ACC112 (cell line): ENCODE measurements at regions not wholly inside any gene's neighbourhood (a gene's known extent, or its start where the extent isn't known, plus 50 kb on each side); places are given as distances from the start of the nearest gene placed in this dataset.
"Not testable (repeated sequence)": the region's sequence is repeated elsewhere in the genome, so short reads cannot be mapped to it uniquely, and the experiment has no call there.

Experiments used
- H2AFZ ChIP-seq: fragments of 200-600 bp; sonication (generic); one replicate; pipeline ENCODE4 v1.6.0; 2017; ENCODE audit warnings: antibody characterized with exemption, low read length; ENCODE audit not compliant: unreplicated experiment
- H3K27ac ChIP-seq: fragments of 200-600 bp; sonication (generic); 2 replicates; pipeline ENCODE4 v1.5.1; 2014; ENCODE audit warnings: low read depth, mild to moderate bottlenecking, antibody characterized with exemption, low read length, moderate library complexity
- H3K27me3 ChIP-seq: fragments of 200-600 bp; sonication (generic); 2 replicates; pipeline ENCODE4 v1.6.1; 2014; ENCODE audit warnings: mild to moderate bottlenecking, antibody characterized with exemption, low read length, moderate library complexity, mixed read lengths; ENCODE audit not compliant: insufficient read depth
- H3K36me3 ChIP-seq: fragments of 200-600 bp; sonication (generic); 2 replicates; pipeline ENCODE4 v1.6.1; 2016; ENCODE audit warnings: mild to moderate bottlenecking, antibody characterized with exemption, low read length, moderate library complexity, mixed read lengths; ENCODE audit not compliant: insufficient read depth
- H3K4me1 ChIP-seq: fragments of 200-600 bp; sonication (generic); one replicate; pipeline ENCODE4 v1.6.1; 2016; ENCODE audit warnings: low read length, mixed read lengths; ENCODE audit not compliant: insufficient read depth, unreplicated experiment, control insufficient read depth
- H3K4me3 ChIP-seq: fragments of 200-600 bp; sonication (generic); 2 replicates; pipeline ENCODE4 v1.5.1; 2014; ENCODE audit warnings: mild to moderate bottlenecking, low read depth, low read length
- H3K79me2 ChIP-seq: fragments of 200-600 bp; sonication (generic); one replicate; pipeline ENCODE4 v1.6.0; 2016; ENCODE audit warnings: low read length; ENCODE audit not compliant: control insufficient read depth, unreplicated experiment, insufficient read depth

DNA sequence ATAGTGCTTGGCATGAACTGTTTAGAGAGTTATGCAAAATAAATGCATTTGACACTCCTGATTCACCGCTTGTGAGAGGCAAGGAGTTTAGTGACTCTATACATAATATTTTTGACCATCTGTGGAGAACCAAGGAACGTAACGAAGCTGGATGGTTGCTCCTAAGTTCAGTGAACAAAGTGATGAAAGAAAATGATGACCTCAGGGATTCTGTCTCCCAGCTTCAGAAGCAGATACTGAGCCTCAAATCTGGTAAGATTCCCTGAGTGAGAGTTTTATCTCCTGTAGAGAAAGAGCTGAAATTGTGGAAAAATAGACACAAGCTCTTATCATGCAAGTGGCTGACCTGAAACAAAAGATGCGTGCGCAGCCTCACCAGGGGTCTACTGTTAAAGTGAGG, 273.6 kb upstream of the ZNF385D start:
- not testable (repeated sequence) for H2AFZ ChIP-seq, H3K4me1 ChIP-seq, H3K4me3 ChIP-seq, H3K27me3 ChIP-seq, H3K27ac ChIP-seq, H3K79me2 ChIP-seq, H3K36me3 ChIP-seq

DNA sequence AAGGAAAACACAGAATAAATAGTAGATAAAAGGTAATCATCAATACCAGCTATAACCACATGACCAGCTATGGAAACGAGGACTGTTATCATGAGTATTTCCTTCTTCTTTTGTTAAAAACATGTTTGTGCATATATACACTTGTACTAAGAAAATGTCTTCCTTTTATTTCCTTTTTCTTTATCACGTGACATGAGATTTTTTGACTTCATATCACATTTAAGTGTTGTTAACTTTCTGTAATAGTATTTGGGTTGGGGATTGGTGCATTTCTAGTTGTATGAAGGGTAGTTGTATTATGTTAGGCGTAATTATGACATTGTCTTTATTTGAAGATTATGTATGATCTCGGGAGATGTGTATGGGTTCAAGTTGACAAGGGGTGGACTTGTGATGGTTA, 278.5 kb upstream of the ZNF385D start:
- no peaks in the 10 kb centered on the region for H3K36me3 ChIP-seq
- H3K4me3 ChIP-seq = no peak overlapping the region
- no peaks in the 10 kb centered on the region for H3K27me3 ChIP-seq
- H3K4me1 ChIP-seq = no peaks in the 10 kb centered on the region
- no peaks in the 10 kb centered on the region for H3K79me2 ChIP-seq
- H2AFZ ChIP-seq = no peak overlapping the region
- H3K27ac ChIP-seq = no peak overlapping the region

DNA sequence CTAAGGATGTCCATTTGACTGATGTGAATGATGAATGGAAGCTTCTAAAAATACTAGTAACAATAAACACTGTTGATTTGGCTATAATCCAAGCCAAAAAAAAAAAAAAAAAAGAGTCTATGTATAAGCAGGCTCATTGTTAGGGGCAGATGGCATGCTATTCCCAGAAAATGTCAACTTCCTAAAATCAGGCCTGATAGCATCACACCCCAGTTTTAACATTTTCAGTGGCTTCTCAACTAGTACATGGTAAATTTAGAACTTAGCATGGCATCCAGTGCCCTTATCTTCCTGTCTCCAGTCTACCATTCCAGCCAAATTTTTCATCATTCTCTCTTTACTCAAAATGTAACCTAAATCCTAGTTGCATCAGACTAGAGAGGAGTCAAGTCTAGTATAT, 288.2 kb upstream of the ZNF385D start:
- no peak overlapping the region for H3K4me3 ChIP-seq
- H3K79me2 ChIP-seq = no peaks in the 10 kb centered on the region
- no peak overlapping the region for H2AFZ ChIP-seq
- no peaks in the 10 kb centered on the region for H3K27me3 ChIP-seq
- no peaks in the 10 kb centered on the region for H3K36me3 ChIP-seq
- no peak overlapping the region for H3K27ac ChIP-seq
- H3K4me1 ChIP-seq = no peaks in the 10 kb centered on the region

- H3K79me2 ChIP-seq = no peaks in the 10 kb centered on the region
- no peaks in the 10 kb centered on the region for H3K36me3 ChIP-seq
- H3K27ac ChIP-seq = no peak overlapping the region
- H3K4me1 ChIP-seq = no peaks in the 10 kb centered on the region
- H2AFZ ChIP-seq = no peak overlapping the region
- no peaks in the 10 kb centered on the region for H3K27me3 ChIP-seq
- H3K4me3 ChIP-seq = no peak overlapping the region
Observed at GRCh38 chr3:22040150-22040549, 289.1 kb upstream of the ZNF385D start.

DNA sequence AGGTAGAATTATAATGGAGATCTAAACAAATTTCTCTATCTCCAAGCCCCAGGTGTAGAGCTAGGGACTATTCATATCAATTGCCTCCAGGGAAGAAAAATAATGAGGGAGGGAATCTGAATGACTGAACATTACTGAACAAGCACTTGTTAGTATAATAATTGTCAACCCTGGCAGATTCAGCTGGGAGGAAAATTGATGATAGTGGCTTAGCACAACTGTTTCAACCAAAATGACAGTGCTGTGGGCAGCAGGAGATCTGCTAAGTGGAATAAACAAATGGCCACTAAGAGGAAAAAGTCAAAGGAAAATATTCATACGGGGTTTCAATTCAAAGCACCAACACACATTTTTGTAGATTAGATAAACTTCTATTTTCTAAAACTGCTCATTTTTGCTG, 294.9 kb upstream of the ZNF385D start:
- Histone ChIP-seq H3K36me3 (no peaks in the 10 kb centered on the region), H3K4me1 (no peaks in the 10 kb centered on the region), H2AFZ (no peak overlapping the region), H3K79me2 (no peaks in the 10 kb centered on the region), H3K4me3 (no peak overlapping the region), H3K27ac (no peak overlapping the region), H3K27me3 (no peaks in the 10 kb centered on the region)

DNA sequence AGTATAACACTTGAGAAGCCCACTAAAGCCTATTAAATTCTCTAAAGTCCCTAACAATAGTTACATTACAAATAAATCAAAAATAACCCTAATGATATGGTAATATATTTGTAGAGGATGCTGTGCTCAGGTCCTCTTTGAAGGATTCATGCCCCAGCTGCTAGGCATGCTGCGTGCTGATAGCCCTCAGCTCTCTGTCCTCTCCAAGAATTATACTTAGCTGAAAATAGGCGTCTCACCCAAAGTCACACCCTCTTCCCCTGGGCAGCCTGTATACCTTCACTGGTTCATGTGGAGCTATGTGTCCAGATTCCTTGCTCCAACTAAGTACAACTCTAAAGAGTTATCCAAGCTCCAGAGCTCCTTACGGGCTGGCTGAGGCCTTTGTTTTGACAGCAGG, 312.5 kb upstream of the ZNF385D start:
- Histone ChIP-seq H3K27ac (no peak overlapping the region), H3K4me3 (no peak overlapping the region), H2AFZ (no peak overlapping the region), H3K27me3 (no peaks in the 10 kb centered on the region; the same call in 1 of the 2 replicates), H3K79me2 (no peaks in the 10 kb centered on the region), H3K36me3 (no peaks in the 10 kb centered on the region), H3K4me1 (no peaks in the 10 kb centered on the region)

GRCh38 chr3:22068619-22069018, 317.6 kb upstream of the ZNF385D start:
- no peaks in the 10 kb centered on the region for H3K36me3 ChIP-seq
- H3K27me3 ChIP-seq = no peaks in the 10 kb centered on the region; the same call in 1 of the 2 replicates
- no peaks in the 10 kb centered on the region for H3K79me2 ChIP-seq
- no peak overlapping the region for H3K27ac ChIP-seq
- H2AFZ ChIP-seq = no peak overlapping the region
- H3K4me1 ChIP-seq = no peaks in the 10 kb centered on the region
- no peak overlapping the region for H3K4me3 ChIP-seq

DNA sequence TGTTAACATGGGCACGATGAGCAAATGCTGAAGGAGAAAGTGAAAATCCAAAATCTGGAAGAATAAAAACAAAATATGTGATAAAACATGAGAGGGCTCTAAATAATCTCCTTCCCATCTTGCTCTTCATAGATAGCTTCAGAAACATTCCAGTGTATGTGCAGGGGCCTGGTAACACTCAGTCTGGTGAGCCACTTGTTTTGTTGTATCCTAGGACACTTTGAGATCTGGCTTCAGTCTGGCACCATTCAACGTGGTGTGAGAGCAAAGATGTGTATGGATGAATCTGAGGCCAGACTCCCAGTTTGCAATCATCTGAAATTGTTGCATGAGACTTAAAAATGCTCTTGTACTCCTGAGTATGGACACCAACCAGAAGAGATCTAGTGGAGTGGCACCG, 337.2 kb upstream of the ZNF385D start:
- H3K79me2 ChIP-seq = no peaks in the 10 kb centered on the region
- no peaks in the 10 kb centered on the region for H3K36me3 ChIP-seq
- H3K27ac ChIP-seq = no peak overlapping the region
- H2AFZ ChIP-seq = no peak overlapping the region
- H3K4me3 ChIP-seq = no peak overlapping the region
- no peaks in the 10 kb centered on the region for H3K27me3 ChIP-seq
- H3K4me1 ChIP-seq = no peaks in the 10 kb centered on the region

DNA sequence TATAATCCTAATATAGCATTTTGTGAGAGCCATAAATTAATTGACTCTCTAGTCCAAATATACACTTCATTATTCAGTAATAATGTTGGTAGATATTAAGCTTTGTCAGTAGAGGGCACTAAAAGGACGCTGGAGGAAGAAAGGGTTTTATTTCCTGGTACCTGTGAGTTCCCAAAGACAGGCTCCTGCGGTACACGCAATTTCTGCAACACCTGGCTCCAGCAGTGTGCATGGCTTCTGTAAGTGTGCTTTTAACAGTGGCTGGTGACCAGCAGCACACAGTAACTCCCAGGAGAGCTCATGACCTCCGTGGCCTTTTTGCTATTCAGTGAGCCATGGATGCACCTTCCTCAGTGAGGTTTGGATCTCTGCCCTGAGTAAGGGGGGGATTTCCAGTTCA, 338.3 kb upstream of the ZNF385D start:
- Histone ChIP-seq H3K4me3 (no peak overlapping the region), H3K27ac (no peak overlapping the region), H3K36me3 (no peaks in the 10 kb centered on the region), H3K4me1 (no peaks in the 10 kb centered on the region), H3K27me3 (no peaks in the 10 kb centered on the region), H3K79me2 (no peaks in the 10 kb centered on the region), H2AFZ (no peak overlapping the region)

- no peak overlapping the region for H3K4me3 ChIP-seq
- no peak overlapping the region for H3K27ac ChIP-seq
- no peak overlapping the region for H2AFZ ChIP-seq
- no peaks in the 10 kb centered on the region for H3K79me2 ChIP-seq
- no peaks in the 10 kb centered on the region for H3K4me1 ChIP-seq
- no peaks in the 10 kb centered on the region for H3K27me3 ChIP-seq
- no peaks in the 10 kb centered on the region for H3K36me3 ChIP-seq
Observed at GRCh38 chr3:22091329-22091728, 340.3 kb upstream of the ZNF385D start.

DNA sequence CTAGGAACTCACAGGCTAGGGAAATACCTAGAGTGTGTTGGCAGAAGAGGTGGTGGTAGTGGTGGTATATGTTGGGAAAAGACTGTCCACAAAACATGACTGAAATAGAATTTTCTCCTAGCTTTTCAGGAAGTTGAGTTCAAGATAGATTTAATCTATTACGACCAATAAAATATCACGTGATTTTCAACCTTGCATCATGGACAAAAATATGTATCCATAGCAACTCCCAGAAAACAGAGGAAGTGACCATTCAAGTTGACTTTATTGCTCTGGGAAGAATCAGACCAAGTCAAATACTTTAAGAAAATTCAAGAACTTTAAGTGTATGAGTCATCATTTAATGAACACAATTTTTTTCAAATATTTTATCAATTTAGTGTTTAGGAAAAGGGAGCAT, 347.0 kb upstream of the ZNF385D start:
- Histone ChIP-seq H3K4me3 (no peak overlapping the region), H2AFZ (no peak overlapping the region), H3K27me3 (no peaks in the 10 kb centered on the region), H3K36me3 (no peaks in the 10 kb centered on the region), H3K79me2 (no peaks in the 10 kb centered on the region), H3K4me1 (no peaks in the 10 kb centered on the region), H3K27ac (no peak overlapping the region)

- Histone ChIP-seq H2AFZ (no peak overlapping the region), H3K4me3 (no peak overlapping the region), H3K79me2 (no peaks in the 10 kb centered on the region), H3K27ac (no peak overlapping the region), H3K27me3 (no peaks in the 10 kb centered on the region), H3K4me1 (no peaks in the 10 kb centered on the region), H3K36me3 (no peaks in the 10 kb centered on the region)
Observed at GRCh38 chr3:22101351-22101750, 350.3 kb upstream of the ZNF385D start.
